ENCODE measurements at regions not wholly inside any gene's neighbourhood (a gene's known extent, or its start where the extent isn't known, plus 50 kb on each side); places are given as distances from the start of the nearest gene placed in this dataset.

- in situ Hi-C loops (cut with MboI; ENCODE audit: low sequenced_read_pairs): no loop called here
Observed at GRCh38 chr3:124089214-124089613, 97.3 kb upstream of the ROPN1 start.

GRCh38 chr3:124091716-124092115 is 99.8 kb upstream of the ROPN1 start:
- in situ Hi-C loops (cut with MboI; ENCODE audit: low sequenced_read_pairs): no loop called here

GRCh38 chr3:124092811-124093210 is 100.9 kb upstream of the ROPN1 start:
- in situ Hi-C loops (cut with MboI; ENCODE audit: low sequenced_read_pairs): no loop called here

- in situ Hi-C loops (cut with MboI; ENCODE audit: low sequenced_read_pairs): no loop called here
Observed at GRCh38 chr3:124094496-124094895, 102.6 kb upstream of the ROPN1 start.

- in situ Hi-C loops (cut with MboI; ENCODE audit: low sequenced_read_pairs): no loop called here
Observed at GRCh38 chr3:124097362-124098131, 105.6 kb upstream of the ROPN1 start.

- in situ Hi-C loops (cut with MboI; ENCODE audit: low sequenced_read_pairs): no loop called here
Observed at GRCh38 chr3:124101643-124102042, 109.7 kb upstream of the ROPN1 start.

GRCh38 chr3:124107104-124107890 is 115.4 kb upstream of the ROPN1 start:
- in situ Hi-C loops (cut with MboI; ENCODE audit: low sequenced_read_pairs): no loop called here

- in situ Hi-C loops (cut with MboI; ENCODE audit: low sequenced_read_pairs): no loop called here
Observed at GRCh38 chr3:124108446-124108845, 116.5 kb upstream of the ROPN1 start.

GRCh38 chr3:124113485-124113884 is 121.6 kb upstream of the ROPN1 start:
- in situ Hi-C loops (cut with MboI; ENCODE audit: low sequenced_read_pairs): no loop called here

- in situ Hi-C loops (cut with MboI; ENCODE audit: low sequenced_read_pairs): no loop called here
Observed at GRCh38 chr3:124115279-124115678, 123.4 kb upstream of the ROPN1 start.

GRCh38 chr3:124115956-124116355 is 124.0 kb upstream of the ROPN1 start:
- in situ Hi-C loops (cut with MboI; ENCODE audit: low sequenced_read_pairs): no loop called here

- in situ Hi-C loops (cut with MboI; ENCODE audit: low sequenced_read_pairs): no loop called here
Observed at GRCh38 chr3:124116906-124117305, 125.0 kb upstream of the ROPN1 start.

- in situ Hi-C loops (cut with MboI; ENCODE audit: low sequenced_read_pairs): no loop called here
Observed at GRCh38 chr3:124117486-124117885, 125.6 kb upstream of the ROPN1 start.

- in situ Hi-C loops (cut with MboI; ENCODE audit: low sequenced_read_pairs): no loop called here
Observed at GRCh38 chr3:124118397-124118796, 126.5 kb upstream of the ROPN1 start.

- in situ Hi-C loops (cut with MboI; ENCODE audit: low sequenced_read_pairs): no loop called here
Observed at GRCh38 chr3:124119056-124119716, 127.3 kb upstream of the ROPN1 start.

- in situ Hi-C loops (cut with MboI; ENCODE audit: low sequenced_read_pairs): no loop called here
Observed at GRCh38 chr3:124121379-124122312, 129.7 kb upstream of the ROPN1 start.

- in situ Hi-C loops (cut with MboI; ENCODE audit: low sequenced_read_pairs): no loop called here
Observed at GRCh38 chr3:124125315-124125714, 133.4 kb upstream of the ROPN1 start.

- in situ Hi-C loops (cut with MboI; ENCODE audit: low sequenced_read_pairs): no loop called here
Observed at GRCh38 chr3:124126436-124127023, 134.6 kb upstream of the ROPN1 start.

- in situ Hi-C loops (cut with MboI; ENCODE audit: low sequenced_read_pairs): no loop called here
Observed at GRCh38 chr3:124131158-124131557, 139.2 kb upstream of the ROPN1 start.

GRCh38 chr3:124131580-124131979 is 139.7 kb upstream of the ROPN1 start:
- in situ Hi-C loops (cut with MboI; ENCODE audit: low sequenced_read_pairs): no loop called here

All from HL-60/S4 treated with phorbol 12-myristate 13-acetate at 8.2 ng/mL for 4 days and 3 days (cell line).